Pancreas (tissue), 10 donors: ENCODE measurements at regions not wholly inside any gene's neighbourhood (a gene's known extent, or its start where the extent isn't known, plus 50 kb on each side); places are given as distances from the start of the nearest gene placed in this dataset.
"Not testable (repeated sequence)": the region's sequence is repeated elsewhere in the genome, so short reads cannot be mapped to it uniquely, and the experiment has no call there.

Experiments
- ATAC-seq, 4 donors: fragments of 200-7000 bp; cut with Tn5 transposase; one replicate each; pipeline versions ENCODE4 v1.8.0 to v1.9.1; 2020; ENCODE audit warnings: mild to moderate bottlenecking in 4 of 4, moderate library complexity in 4 of 4
- DNase-seq, 6 donors: peaks; one replicate each; pipeline ENCODE4 v3.0.0-alpha.2; 2020
- FAIRE-seq: peaks from 2 replicates; lab custom pipeline; 2012; peaks lifted over from hg19 to GRCh38; lab: Jason Lieb, UNC
- H3K27ac ChIP-seq, 4 donors: fragments of 200-600 bp; sonication (generic); 1 replicate in 3 of 4; 2 replicates in 1 of 4; pipeline versions ENCODE4 v1.5.0 to v1.8.0; 2020
- H3K27me3 ChIP-seq, 4 donors: fragments of 200-600 bp; one replicate each; pipeline ENCODE4 v1.8.0; 2021
- H3K36me3 ChIP-seq, 3 donors: fragments of 200-600 bp; sonication (generic) in 1 of 3; one replicate each; pipeline versions ENCODE4 v1.5.0 to v1.8.0; 2020 to 2021
- H3K4me1 ChIP-seq, 3 donors: fragments of 200-600 bp; one replicate each; pipeline ENCODE4 v1.8.0; 2021
- H3K4me3 ChIP-seq, 4 donors: fragments of 200-600 bp; sonication (generic) in 2 of 4; one replicate each; pipeline versions ENCODE4 v1.5.0 to v1.8.0; 2020 to 2021
- H3K9me3 ChIP-seq, 4 donors: fragments of 200-600 bp; one replicate each; pipeline ENCODE4 v1.8.0; 2021
- WGBS, 2 donors: extraction: QIAGEN DNeasy Blood & Tissue Kit; methylation state at CpG; one replicate each; pipeline ENCODE4 v1.1.7; 2013; 5-methylcytosine and 5-hydroxymethylcytosine counted together
- intact Hi-C, 3 donors: fragments of 100-400 bp; cut with DNase I; formaldehyde crosslinking; loops; one replicate each; pipeline versions ENCODE4 v1.11.1 to v1.14.2; 2022
- TF ChIP-seq, protein P1 (sequence below), 4 donors: fragments of 200-600 bp; sonication (generic) in 3 of 4; IDR thresholded peaks; one replicate each; pipeline versions ENCODE4 v1.5.0 to v1.8.0; 2021; ENCODE audit warnings: antibody characterized with exemption in 4 of 4
- donor health status: healthy with polysubstance abuse.
- donor health status: DM: no; HTN: no; CAD: no; lungs with moderate emphysema.
- donor health status: DM: no; HTN: no; CAD: no.
- donor health status: control.
- donor health status: control.
- donor health status: Bipolar disorder and iron deficiency.
- donor health status: DM: yes; HTN: yes; CAD: no.
- donor health status: DM: no; HTN: no; CAD: no.
- donor health status: DM: no; HTN: no; CAD: no.
- donor health status: DM: yes; HTN: yes; CAD: no.

DNA sequence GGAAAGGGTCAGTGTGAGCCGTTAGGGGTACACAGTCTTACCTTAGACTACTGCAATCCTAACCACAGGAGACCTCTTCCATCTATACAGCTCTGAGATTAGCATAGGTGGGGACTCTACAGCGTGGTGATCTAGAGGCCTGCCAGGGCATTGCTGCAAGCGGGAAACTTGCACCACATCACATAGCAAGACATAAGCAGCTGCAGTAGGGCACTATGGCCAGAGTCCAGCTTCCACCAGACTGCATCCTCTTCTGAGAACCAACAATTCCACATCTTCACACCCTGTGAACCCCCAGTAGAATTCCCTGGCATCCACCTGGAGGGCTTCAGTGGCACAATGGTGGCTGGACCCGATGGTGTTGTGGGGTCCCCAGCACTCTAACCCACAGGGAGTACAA is 1564.3 kb upstream of the PRR20A start:
- Histone ChIP-seq H3K4me3 (no peak overlapping the region), H3K27ac (no peak overlapping the region), H3K4me1 (no peaks in the 10 kb centered on the region), H3K36me3 (no peaks in the 10 kb centered on the region), H3K27me3 (no peaks in the 10 kb centered on the region), H3K9me3 (no peaks in the 10 kb centered on the region)
- ATAC-seq (no peak), FAIRE-seq (no peak), DNase-seq (no peak)
- intact Hi-C loops = no loop called here
- 65 to 78% methylated on average over 4 of the region's 4 CpGs for WGBS, 2 donors
- TF ChIP-seq, protein P1, sequence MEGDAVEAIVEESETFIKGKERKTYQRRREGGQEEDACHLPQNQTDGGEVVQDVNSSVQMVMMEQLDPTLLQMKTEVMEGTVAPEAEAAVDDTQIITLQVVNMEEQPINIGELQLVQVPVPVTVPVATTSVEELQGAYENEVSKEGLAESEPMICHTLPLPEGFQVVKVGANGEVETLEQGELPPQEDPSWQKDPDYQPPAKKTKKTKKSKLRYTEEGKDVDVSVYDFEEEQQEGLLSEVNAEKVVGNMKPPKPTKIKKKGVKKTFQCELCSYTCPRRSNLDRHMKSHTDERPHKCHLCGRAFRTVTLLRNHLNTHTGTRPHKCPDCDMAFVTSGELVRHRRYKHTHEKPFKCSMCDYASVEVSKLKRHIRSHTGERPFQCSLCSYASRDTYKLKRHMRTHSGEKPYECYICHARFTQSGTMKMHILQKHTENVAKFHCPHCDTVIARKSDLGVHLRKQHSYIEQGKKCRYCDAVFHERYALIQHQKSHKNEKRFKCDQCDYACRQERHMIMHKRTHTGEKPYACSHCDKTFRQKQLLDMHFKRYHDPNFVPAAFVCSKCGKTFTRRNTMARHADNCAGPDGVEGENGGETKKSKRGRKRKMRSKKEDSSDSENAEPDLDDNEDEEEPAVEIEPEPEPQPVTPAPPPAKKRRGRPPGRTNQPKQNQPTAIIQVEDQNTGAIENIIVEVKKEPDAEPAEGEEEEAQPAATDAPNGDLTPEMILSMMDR (IDR thresholded peaks at IDR 0.05) = no peak

DNA sequence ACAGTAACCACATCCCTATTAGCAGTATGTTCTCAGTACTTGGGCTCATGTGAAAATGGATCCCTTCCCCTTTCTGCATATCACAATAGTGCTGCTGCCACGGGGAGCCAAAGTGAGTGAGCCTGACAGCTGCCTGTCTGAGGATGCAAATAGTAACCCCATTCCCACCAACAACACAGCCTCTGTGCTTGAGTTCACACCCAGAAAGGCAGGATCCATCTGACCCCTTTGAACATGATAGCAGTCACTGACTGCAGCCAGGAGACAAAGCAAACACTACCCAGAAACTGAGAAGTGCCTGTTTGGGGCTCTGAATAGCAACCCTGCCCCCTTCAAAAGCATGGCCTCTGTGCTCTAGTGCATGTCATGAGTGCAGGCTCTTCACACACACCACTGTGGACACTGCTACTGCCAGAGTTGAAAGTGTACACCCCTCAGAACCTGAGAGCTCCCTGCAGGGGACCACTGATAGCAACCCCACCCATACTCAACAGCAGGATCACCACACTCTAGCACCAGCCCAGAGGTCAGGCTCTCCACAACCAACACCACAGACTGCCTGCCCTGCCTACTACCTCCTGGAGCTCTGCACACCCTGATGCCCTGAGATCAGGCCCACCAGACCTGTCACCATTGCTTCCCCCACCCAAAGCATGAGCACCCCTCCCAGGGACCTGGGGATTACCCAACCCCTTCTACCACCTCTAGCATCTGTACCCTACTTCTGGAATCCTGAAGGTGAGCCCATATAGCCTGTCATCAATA is 1563.5 kb upstream of the PRR20A start:
- intact Hi-C loops = no loop called here
- Histone ChIP-seq H3K4me3 (no peak overlapping the region), H3K36me3 (no peaks in the 10 kb centered on the region), H3K27me3 (no peaks in the 10 kb centered on the region), H3K27ac (no peak overlapping the region), H3K4me1 (no peaks in the 10 kb centered on the region), H3K9me3 (no peaks in the 10 kb centered on the region)
- FAIRE-seq (no peak), DNase-seq (no peak), ATAC-seq (no peak)
- WGBS, 2 donors = 0 to 12% methylated on average over 1 of the region's 1 CpG
- TF ChIP-seq, protein P1 (IDR thresholded peaks at IDR 0.05) = no peak

DNA sequence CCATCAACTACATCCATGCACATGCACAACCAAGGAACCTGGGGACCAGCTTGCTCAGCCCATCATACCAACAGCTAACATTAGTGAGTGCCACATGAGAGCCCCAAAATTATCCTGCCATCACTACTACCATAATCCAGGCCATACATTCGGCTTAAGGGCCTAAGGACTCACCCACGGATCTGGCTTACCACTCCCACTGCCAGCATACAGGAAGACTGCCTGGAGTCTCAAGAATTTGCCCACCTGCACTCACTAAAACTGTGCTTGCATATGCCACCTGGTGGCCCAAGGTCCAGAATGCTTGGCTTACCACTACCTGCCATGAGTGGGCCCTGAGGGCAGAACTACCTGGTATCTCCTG is 1562.9 kb upstream of the PRR20A start:
- WGBS, 2 donors = 33 to 55% methylated on average over 2 of the region's 2 CpGs
- no peaks in the 10 kb centered on the region for H3K36me3 ChIP-seq
- FAIRE-seq (no peak), ATAC-seq (no peak), DNase-seq (no peak)
- no peaks in the 10 kb centered on the region for H3K27me3 ChIP-seq
- no peaks in the 10 kb centered on the region for H3K9me3 ChIP-seq
- TF ChIP-seq, protein P1 (IDR thresholded peaks at IDR 0.05) = no peak
- intact Hi-C loops = no loop called here
- H3K4me1 ChIP-seq = no peaks in the 10 kb centered on the region
- no peak overlapping the region for H3K27ac ChIP-seq
- H3K4me3 ChIP-seq = no peak overlapping the region

GRCh38 chr13:55582294-55582693 is 1558.4 kb upstream of the PRR20A start:
- H3K4me1 ChIP-seq, H3K4me3 ChIP-seq, DNase-seq, H3K27me3 ChIP-seq, H3K27ac ChIP-seq, intact Hi-C loops, H3K9me3 ChIP-seq, ATAC-seq, H3K36me3 ChIP-seq, FAIRE-seq: not testable (repeated sequence)
- WGBS, 2 donors = 45 to 56% methylated on average over 3 to 4 of the region's 4 CpGs

DNA sequence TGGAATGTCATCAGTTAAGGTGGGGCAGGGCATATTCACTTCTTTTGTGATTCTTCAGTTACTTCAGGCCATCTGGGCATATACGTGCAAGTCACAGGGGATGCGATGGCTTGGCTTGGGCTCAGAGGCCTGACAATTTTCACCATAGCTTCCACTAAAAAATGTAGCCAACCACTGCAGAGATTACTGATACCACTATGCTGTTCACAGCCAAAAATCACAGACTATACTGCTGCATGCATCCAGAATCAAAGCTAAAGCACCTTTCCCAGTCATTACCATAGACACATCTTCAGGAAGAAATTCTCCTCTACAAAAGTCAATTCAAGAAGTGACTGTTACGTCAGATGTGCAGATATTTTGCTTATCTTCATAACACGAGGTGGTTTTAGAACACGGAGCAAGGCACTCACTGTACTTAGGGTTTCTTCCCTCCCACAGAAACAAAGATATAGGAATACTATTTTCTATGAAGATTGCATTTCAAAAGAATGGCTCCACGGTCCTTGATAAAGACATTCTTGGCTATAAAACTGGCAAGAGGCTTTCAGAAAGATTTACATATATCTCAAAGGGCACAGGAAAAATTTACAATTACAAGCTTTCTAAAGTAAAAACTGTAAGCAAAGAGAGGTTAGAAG is 1556.6 kb upstream of the PRR20A start:
- FAIRE-seq (no peak), DNase-seq (no peak), ATAC-seq (no peak)
- intact Hi-C loops = no loop called here
- H3K4me3 ChIP-seq = no peak overlapping the region
- H3K27ac ChIP-seq = no peak overlapping the region
- no peaks in the 10 kb centered on the region for H3K27me3 ChIP-seq
- H3K4me1 ChIP-seq = no peaks in the 10 kb centered on the region
- WGBS, 2 donors = 46 to 55% methylated on average over 6 of the region's 6 CpGs
- no peaks in the 10 kb centered on the region for H3K36me3 ChIP-seq
- TF ChIP-seq, protein P1 (IDR thresholded peaks at IDR 0.05) = no peak
- H3K9me3 ChIP-seq = no peaks in the 10 kb centered on the region
